Left lung (tissue), 4 donors: ENCODE measurements at regions not wholly inside any gene's neighbourhood (a gene's known extent, or its start where the extent isn't known, plus 50 kb on each side); places are given as distances from the start of the nearest gene placed in this dataset.

Source experiments
- ATAC-seq: fragments of 200-7000 bp; cut with Tn5 transposase; one replicate; pipeline ENCODE4 v1.9.1; 2020; ENCODE audit warnings: moderate library complexity
- DNase-seq, 4 donors: peaks; one replicate each; pipeline ENCODE4 v3.0.0-alpha.2; 2013 to 2020
- H3K27ac ChIP-seq, 2 donors: fragments of 200-600 bp; sonication (generic) in 1 of 2; one replicate each; pipeline versions ENCODE4 v1.5.0 to v1.8.0; 2020 to 2021
- H3K27me3 ChIP-seq, 2 donors: fragments of 200-600 bp; sonication (generic) in 1 of 2; one replicate each; pipeline versions ENCODE4 v1.5.0 to v1.8.0; 2020 to 2021
- H3K36me3 ChIP-seq, 2 donors: fragments of 200-600 bp; sonication (generic) in 1 of 2; one replicate each; pipeline versions ENCODE4 v1.5.0 to v1.8.0; 2020 to 2021
- H3K4me1 ChIP-seq, 2 donors: fragments of 200-600 bp; one replicate each; pipeline ENCODE4 v1.8.0; 2021
- H3K4me3 ChIP-seq, 2 donors: fragments of 200-600 bp; sonication (generic) in 1 of 2; one replicate each; pipeline versions ENCODE4 v1.5.0 to v1.8.0; 2020 to 2021; ENCODE audit warnings: mild to moderate bottlenecking in 1 of 2
- H3K9me3 ChIP-seq, 2 donors: fragments of 200-600 bp; sonication (generic) in 1 of 2; one replicate each; pipeline versions ENCODE4 v1.5.0 to v1.8.0; 2020 to 2021
- CTCF ChIP-seq, 2 donors: fragments of 200-600 bp; sonication (generic) in 1 of 2; IDR thresholded peaks; one replicate each; pipeline versions ENCODE4 v1.5.0 to v1.8.0; 2021; ENCODE audit warnings: antibody characterized with exemption in 2 of 2
- intact Hi-C, 2 donors: fragments of 100-400 bp; cut with DNase I; formaldehyde crosslinking; loops; one replicate each; pipeline versions ENCODE4 v1.11.2 to v1.14.2; 2022
- donor health status: DM: no; HTN: yes; CAD: no.
- donor health status: DM: no; HTN: no; CAD: no.

- no peak overlapping the region for H3K4me3 ChIP-seq
- no peaks in the 10 kb centered on the region for H3K4me1 ChIP-seq
- H3K36me3 ChIP-seq = no peaks in the 10 kb centered on the region
- intact Hi-C loops = no loop called here
- H3K27ac ChIP-seq = no peak overlapping the region
- H3K27me3 ChIP-seq = no peaks in the 10 kb centered on the region
- no peak for TF ChIP-seq CTCF (IDR thresholded peaks at IDR 0.05)
- DNase-seq (no peak), ATAC-seq (no peak)
- H3K9me3 ChIP-seq = no peaks in the 10 kb centered on the region
These were observed 593.3 kb downstream of the CPS1 start for GRCh38 chr2:211149731-211150130.

GRCh38 chr2:211157211-211157610 lies 600.8 kb downstream of the CPS1 start:
- no peak for ATAC-seq
- intact Hi-C loops = no loop called here

GRCh38 chr2:211157856-211158463 lies 601.6 kb downstream of the CPS1 start:
- peak; percentile 88 for ATAC-seq
- H3K36me3 ChIP-seq = no peaks in the 10 kb centered on the region
- no peaks in the 10 kb centered on the region for H3K9me3 ChIP-seq
- peak in 3 of 4 donors; percentile 25 to 57 (median 52) for DNase-seq
- intact Hi-C loops = no loop called here
- no peaks in the 10 kb centered on the region for H3K27me3 ChIP-seq
- no peak overlapping the region for H3K4me3 ChIP-seq
- no peaks in the 10 kb centered on the region for H3K4me1 ChIP-seq
- no peak overlapping the region for H3K27ac ChIP-seq
- TF ChIP-seq CTCF (IDR thresholded peaks at IDR 0.05) = peak; percentile 69 to 87

More at GRCh38 chr2:211157211-211157610, 600.8 kb downstream of the CPS1 start:
- no peak for DNase-seq
- no peak overlapping the region for H3K4me3 ChIP-seq
- no peak for TF ChIP-seq CTCF (IDR thresholded peaks at IDR 0.05)
- no peak overlapping the region for H3K27ac ChIP-seq
- no peaks in the 10 kb centered on the region for H3K4me1 ChIP-seq
- no peaks in the 10 kb centered on the region for H3K27me3 ChIP-seq
- no peaks in the 10 kb centered on the region for H3K36me3 ChIP-seq
- no peaks in the 10 kb centered on the region for H3K9me3 ChIP-seq

GRCh38 chr2:211159972-211160371 lies 603.6 kb downstream of the CPS1 start:
- DNase-seq (no peak), ATAC-seq (no peak)
- Histone ChIP-seq H3K9me3 (no peaks in the 10 kb centered on the region), H3K27me3 (no peaks in the 10 kb centered on the region), H3K27ac (no peak overlapping the region), H3K4me1 (no peaks in the 10 kb centered on the region), H3K36me3 (no peaks in the 10 kb centered on the region), H3K4me3 (no peak overlapping the region)
- TF ChIP-seq CTCF (IDR thresholded peaks at IDR 0.05) = no peak
- intact Hi-C loops = no loop called here

GRCh38 chr2:211161236-211161635 lies 604.8 kb downstream of the CPS1 start:
- no peak for DNase-seq
- intact Hi-C loops = no loop called here
- Histone ChIP-seq H3K27me3 (no peaks in the 10 kb centered on the region), H3K36me3 (no peaks in the 10 kb centered on the region), H3K4me3 (no peak overlapping the region), H3K9me3 (no peaks in the 10 kb centered on the region), H3K27ac (no peak overlapping the region), H3K4me1 (no peaks in the 10 kb centered on the region)
- TF ChIP-seq CTCF (IDR thresholded peaks at IDR 0.05) = no peak
- no peak for ATAC-seq
